GM21447 (cell line): ENCODE measurements at regions not wholly inside any gene's neighbourhood (a gene's known extent, or its start where the extent isn't known, plus 50 kb on each side); places are given as distances from the start of the nearest gene placed in this dataset.
"Not testable (repeated sequence)": the region's sequence is repeated elsewhere in the genome, so short reads cannot be mapped to it uniquely, and the experiment has no call there.

ENCODE experiments used
- ATAC-seq: cut with Tn5 transposase; IDR thresholded peaks from one replicate; pipeline ENCODE4 v1.9.1; 2021; ENCODE audit not compliant: unreplicated experiment

DNA sequence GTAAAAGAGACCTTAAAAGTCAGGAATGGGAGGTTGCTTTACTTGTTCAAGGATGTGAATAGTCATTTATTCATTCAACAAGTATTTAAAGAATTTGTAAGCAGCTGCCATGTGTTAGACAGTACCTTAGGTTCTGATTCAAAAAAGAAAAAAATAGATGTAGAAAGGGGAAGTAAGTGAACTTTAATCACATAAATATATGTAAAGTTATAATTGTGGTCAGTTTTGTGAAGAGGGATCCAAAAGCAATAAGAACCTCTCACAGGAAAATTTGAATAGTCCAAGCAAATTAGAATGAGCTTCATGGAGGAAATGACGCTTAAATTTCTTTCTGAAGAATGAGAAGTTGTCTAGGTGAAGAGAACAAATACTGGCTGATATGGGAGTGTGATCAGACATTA lies 596.1 kb upstream of the CITED2 start:
- no peak for ATAC-seq

DNA sequence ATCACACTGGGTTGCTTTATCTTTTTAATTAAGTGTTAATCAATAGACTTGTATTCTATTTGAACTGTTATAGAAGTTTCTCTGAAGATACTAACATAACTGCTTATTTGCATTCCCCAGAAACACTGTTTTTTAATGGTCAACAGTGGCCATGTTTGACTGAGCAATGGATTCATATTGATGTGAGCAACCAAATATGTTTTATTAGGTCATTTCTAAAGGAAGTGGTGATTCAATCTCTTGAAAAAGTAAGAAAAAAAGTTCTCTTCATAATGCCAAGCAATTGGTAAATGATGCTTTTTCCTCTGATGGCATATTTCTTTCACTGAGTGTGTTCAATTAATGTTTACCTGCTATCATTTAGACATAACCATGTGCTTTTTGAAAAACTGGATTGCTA lies 593.0 kb upstream of the CITED2 start:
- ATAC-seq: no peak

DNA sequence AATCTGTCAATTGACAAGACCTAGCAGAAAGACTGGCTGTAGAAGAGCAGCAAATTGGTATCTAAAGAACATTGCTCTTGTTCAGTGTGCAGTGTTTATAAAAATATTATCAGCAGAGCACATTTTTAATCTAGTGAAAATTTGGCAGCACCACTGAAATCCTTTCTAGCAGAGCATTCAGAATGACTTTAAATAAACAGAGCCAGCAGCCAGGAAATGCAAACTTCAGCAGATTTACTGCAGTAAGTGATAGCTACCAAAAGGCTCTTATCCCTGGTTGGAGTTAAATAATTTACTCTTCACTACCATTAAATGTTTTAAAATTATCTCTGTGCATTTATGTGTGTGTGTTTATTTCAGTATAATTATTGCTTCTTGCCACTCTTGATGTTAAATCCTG lies 590.9 kb upstream of the CITED2 start:
- no peak for ATAC-seq

DNA sequence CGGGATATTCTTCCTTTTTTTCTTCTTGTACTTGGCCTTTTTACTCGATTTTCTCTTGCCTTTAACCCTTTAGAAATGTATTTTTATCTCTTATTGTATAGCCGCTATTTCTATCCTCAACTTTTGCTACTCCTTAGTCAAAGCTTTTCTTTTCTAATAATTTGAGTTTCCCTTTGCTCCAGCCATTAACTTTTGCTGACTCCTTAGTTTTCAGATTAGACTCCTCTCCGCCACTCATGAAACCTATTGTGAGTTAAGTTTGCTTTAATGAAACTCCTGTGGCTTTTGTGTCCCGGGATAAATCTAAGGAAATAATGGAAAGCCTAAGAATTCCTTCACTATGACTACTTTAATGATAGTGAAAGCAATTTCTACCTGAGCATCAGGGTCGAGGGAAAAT lies 590.3 kb upstream of the CITED2 start:
- no peak for ATAC-seq

DNA sequence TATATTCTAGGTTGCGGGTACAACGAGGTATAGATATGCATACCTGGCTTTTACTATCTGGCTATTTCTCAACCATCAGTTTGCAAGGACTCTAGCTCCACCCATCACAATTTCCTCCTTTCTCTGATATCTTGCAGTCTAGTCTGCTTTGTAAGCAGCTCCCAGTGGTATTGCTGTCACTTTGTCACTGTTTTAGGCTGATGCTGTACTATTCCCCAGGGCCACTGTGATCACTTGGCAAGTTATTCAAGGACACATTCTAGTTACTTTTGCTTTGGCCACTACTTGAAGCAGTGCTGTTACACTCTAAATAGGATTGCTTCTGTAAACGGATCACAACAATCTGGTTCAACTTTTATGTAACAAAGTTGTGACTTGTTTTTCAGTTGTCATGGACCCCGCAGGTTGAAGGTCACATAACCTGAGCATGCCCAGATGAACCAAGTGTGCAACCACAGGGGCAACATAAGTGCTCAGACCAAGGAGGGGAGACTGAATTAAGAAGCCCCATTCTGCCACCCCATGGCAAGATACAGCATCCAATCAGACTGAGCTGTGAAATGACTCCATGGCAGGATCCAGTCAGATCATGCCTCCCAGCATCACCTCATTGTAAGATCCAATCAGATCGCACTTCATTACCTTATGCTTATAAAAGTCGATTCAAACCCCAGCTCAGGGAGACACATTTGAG lies 588.4 kb upstream of the CITED2 start:
- no peak for ATAC-seq

DNA sequence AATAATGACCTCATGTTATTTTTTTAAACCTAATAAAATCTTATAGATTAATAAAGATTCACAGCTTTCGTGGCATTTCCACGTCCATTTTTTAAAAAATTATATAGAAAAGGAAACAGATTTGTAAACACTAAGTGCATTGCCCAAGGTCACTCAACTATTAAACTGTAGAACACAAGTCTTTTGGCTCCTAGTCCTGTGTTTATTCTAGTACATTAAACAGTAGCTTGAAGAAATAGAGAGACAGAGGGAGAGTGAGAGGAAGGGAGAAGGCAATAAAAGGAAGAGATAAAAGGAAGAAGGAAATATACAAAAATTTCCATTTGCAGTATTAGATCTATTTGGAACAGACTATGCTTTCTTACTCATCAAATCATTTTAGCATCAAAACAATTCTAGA lies 586.7 kb upstream of the CITED2 start:
- ATAC-seq: no peak

DNA sequence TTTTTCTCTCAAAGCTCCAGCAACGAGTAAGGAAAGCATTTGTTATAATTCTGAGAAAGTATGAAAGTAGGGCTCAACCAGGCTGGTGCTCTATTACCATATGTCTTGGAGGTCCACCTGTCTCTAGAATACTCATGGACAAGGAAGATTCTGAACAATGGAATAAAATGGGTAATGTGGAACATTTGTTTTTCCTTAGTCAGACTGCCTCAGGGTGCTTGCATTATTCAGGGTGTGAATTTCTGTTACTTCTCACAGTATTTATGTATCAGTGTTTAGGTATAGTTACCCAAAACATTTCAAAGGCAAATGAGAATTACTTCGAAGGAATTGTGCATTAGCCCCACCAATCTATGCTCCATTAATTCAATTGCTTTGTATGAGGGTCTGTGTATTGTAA lies 586.2 kb upstream of the CITED2 start:
- ATAC-seq: no peak

DNA sequence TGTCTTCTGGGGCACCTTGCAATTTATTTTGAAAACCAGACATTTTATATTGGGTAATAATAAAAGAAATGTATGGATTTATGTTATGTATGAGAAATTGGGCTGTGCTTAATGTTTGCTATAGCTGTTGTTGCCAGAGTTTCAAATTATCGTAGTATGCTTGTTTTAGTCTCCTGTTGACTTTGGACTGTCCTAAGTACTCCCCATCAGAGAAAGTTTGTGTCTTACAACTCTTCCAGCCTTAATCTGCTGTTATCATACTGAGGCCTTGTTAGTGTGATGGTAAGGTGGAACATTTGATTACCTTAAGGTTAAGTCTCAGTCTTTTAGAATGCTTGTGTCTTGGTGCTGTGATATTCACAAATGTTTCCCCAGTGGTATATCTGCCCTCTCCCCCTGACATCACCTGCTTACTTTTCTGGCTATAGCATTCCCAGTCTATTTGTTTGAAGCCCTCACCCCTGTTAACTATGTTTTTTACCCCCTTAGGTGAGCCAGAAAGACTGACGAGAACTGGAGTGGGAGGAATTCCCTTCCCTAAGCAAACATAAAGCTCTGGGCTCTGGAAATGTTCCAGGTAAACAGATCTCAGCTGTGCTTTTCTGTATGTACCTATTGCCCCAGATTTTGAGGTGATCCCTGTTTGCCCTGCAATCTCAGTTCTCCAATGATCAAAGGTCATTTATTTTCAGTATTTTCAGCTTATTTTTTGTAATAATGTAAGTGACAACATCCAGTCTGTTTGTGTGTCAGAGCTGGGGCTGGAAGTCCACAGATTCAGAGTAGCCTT lies 581.1 kb upstream of the CITED2 start:
- no peak for ATAC-seq

DNA sequence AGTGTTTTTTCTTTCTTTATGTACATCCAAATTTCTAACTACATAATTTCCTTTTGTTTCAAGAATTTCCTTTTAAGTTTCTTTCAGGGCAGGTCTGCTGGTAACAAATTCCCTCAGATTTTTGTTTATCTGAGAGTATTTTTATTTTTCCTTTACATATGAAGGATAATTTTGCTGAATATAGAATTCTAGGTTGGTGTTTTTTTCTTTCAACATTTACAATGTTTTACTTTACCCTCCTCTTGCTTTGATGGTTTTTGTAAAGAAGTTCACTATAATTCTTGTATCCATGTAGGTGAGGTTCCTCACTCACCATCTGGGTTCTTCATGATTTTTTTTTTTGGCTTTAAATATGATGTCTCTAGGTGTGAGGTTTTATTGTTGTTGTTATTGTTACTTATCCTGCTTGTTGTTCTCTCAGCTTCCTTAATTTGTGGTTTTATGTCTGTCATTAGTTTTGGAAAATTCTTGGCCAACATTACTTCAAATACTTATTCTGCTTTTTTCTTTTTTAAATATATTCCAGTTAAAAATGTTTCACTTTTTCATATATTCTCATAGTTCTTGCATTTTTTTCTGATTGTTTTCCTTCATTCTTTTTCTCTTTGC lies 580.1 kb upstream of the CITED2 start:
- ATAC-seq: no peak

DNA sequence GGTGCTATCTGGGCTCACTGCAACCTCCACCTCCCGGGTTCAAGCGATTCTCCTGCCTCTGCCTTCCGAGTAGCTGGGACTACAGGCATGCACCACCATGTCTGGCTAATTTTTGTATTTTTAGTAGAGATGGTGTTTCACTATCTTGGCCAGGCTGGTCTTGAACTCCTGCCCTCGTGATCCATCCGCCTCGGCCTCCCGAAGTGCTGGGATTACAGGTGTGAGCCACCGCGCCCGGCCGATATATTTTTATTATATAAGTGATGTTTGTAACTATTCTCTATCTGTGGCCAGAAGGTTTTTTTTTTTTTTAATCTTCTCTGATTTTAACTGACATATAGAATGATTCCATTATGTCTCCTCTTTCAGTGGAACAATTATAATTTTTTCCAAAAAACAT lies 579.3 kb upstream of the CITED2 start:
- ATAC-seq: not testable (repeated sequence)

DNA sequence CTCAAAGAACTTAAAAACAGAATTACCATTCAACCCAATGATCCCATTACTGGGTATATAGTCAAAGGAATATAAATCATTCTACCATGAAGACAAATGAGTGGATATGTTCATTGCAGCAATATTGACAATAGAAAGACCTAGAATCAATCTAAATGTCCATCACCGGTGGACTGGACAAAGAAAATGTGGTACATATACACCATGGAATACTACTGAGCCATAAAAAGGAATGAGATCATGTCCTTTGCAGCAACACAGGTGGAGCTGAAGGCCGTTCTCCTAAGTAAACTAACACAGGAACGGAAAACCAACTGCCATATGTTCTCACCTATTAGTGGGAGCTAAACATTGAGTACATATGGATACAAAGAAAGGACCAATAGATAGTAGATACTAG lies 576.7 kb upstream of the CITED2 start:
- no peak for ATAC-seq

DNA sequence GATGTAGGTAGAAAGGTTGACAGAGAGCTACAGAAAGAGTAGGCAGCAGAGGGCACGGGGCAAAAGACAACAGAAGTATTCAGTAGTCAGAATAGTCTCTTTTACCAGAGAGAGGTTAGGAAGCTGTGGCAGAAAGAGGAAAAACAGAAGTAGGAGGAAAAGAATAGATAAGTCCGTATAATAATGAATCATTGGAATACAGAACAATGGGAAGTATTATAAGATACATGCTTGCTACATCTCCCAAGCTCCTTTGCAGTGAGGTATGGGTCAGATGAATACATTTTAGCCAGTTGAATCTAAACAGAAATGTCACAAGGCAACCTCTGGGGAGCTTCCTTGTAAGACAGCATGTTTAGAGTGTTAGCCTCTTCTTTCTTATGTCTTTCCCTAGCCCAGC lies 570.5 kb upstream of the CITED2 start:
- ATAC-seq: no peak

DNA sequence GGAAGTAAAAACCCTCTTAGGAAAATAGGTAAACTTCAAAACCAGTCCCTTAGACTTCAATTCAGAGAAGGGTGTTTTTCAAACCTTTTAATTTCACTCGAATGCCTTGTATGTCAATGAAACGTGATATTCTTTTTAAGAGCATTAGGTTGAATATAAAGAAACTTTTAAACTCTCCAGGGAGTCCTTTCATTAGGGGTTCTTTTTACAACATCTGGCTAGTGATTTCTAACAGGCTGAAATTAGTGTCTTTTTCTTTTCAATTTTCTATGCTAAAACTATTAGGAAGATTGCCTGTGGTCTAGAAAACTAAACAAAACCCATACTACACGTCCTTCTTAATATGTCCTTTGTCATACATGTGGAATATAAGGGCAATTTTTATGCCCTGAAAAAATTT lies 569.7 kb upstream of the CITED2 start:
- no peak for ATAC-seq

DNA sequence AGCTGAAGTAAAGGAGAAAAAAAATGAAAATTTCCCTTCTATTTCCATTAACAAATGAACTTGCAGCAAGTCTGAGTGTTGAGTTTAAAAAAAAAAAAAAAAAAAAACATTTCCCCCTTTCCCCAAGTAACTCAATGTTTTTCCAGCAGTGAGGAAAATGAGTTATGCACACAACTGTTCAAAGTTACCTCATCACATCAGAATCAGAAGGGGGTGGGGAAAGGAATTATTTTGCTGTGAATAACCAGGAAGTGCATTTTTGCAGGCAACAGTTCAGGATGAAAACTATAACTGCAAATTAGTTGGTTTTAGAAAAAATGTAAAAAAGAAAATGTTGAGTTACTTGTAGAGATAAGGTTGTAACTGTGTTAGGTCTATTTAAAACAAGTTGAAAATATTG lies 568.9 kb upstream of the CITED2 start:
- no peak for ATAC-seq

DNA sequence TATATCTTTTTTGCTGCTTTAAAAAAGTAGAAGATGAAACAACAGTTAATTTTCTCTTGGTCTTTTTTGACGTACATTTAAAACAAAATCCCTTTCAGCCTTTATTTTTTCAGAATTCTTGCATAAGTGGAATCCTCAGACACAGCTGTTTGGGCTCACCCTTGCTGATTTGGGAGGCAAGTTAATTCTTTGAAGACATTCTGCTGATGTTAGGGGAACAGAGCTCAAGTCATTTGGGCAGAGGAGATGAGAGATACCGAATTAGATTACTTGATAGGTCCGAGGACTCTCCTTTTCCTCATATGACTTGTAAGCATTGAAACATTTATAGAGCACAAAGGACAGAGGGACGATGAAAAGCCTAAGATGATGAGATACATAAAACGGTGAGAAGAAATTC lies 567.9 kb upstream of the CITED2 start:
- no peak for ATAC-seq

DNA sequence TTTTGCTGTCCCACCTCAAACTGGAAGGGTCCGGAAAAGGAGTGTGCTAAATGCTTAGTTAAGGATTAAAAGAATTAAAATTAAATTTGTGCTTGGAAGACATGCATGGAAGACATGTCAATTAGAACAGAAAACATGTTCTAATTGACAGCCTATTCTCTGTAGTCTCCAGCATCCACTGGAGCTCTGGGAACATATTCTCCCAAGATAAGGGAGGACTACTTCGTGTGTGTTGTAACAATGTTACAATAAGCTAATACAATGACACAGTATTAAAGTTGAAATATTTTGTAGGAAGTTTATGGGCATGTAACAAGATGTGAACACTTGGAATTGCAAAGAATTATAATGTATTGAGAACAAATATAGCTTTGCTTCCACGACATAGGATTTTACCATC lies 567.4 kb upstream of the CITED2 start:
- no peak for ATAC-seq

DNA sequence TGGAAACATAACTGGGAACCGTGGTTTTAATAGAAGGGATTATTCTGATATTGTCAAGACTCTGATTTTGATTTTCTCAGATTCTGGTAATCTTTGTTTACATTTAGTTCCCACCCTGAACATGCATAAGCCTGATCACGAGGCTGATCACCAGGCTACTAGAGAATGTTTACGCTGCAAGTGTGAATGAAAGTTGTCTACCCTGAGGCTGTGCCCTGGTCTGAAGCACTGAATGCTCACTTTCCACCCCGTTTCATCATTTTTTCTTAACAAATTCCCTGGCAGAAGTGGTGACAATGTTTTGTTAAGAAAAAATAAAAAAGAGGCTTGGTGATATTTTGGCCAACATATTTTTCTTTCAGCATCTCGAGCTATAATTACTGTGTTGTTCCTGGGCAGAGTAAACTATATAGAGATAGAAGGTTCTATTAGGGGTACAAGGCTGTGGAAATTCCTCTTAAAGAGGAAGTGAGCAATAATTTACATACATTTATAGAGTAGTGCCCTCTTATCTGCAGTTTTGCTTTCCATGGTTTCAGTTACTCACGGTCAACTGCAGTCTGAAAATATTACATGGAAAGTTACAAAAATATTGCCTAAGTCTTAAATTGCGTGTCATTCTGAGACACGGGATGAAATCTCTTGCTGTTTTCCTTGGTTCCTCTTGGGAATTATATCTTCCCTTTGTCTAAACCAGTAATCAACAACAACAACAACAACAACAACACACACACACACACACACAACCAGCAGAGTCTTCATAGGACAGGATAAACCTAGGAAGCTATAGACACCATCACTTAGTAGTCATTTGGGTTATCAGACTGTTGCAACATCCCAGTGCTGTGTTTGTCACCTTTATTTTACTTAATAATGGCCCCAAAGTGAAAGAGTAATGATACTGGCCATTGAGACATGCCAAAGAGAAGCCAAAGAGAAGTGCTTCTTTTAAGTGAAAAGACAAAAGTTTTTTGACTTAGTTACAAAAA lies 566.6 kb upstream of the CITED2 start:
- ATAC-seq: peak; percentile 99

DNA sequence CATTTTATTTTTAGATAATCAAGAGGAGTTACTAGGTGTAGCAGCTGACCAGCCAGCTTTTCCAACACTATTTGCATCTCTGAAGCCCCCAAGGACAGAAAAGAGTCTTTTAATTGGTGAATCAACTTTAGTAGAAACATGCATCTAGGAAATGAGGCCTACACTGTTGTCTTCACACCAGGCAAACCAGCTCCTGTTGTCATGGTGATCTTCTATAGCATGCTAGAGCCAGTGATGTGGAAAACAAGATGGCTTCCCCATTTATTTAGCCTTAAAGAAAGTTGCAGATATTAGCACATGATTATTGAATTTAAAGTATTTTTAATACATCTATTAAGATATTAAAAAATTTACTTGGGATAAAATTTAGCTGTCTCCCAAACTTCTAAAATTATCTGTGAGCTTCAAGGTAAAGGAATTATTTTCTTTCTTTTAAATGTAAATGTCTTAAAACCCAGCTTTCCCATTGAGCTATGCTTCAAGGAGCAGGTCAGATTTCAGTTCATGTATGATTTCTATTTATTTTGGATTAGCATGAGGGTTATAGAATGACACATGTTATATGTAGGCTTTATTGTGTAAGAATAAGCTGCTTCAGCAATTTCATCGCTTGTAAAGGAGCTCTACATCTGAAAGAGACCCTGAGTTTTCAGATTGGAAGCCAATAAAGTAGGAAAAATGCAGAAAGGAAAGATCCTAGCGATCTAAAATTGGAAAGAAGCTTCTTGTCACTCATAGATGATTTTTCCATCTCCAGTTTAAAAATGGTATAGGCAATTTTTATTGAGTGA lies 564.9 kb upstream of the CITED2 start:
- ATAC-seq: no peak

DNA sequence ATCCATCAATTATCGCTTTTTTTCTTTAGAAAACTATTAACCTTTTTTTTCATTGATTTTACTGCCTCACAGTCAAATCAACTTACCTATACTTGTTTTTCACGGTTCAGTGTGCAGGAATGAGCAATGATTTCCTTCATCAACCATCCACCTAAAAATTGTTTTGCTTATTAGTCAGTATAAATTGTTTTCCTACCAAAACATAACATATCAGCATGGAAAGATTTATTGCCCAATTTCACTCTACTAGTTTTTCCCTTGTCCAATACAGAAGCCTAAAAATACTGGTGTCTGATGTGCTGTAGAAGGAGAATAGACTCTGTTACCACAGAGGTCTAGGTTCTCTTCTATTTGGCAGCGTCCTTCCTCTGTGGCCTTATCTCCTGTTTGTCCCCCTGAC lies 558.2 kb upstream of the CITED2 start:
- ATAC-seq: no peak

DNA sequence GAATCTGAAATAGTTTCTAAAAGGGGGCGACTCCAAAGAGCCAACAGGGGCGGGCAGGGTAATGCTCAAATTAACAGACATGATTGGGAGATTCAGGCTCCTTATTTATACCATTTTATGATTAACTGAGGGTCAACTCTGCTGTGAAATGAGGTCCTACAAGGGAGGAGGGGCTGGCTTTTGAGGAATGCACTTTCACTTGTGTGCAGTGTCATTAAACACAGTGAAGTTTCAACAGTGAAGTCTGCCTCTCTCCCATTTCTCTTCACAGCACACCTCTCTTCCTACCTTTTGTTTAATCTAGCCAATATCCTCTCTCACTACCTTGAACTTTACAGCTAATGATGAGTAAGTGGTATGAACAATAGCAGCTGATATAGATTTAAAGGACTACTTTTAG lies 557.3 kb upstream of the CITED2 start:
- no peak for ATAC-seq
